CD14-positive monocyte (primary cell): ENCODE measurements at regions not wholly inside any gene's neighbourhood (a gene's known extent, or its start where the extent isn't known, plus 50 kb on each side); places are given as distances from the start of the nearest gene placed in this dataset.

ENCODE experiments used
- DNase-seq, 3 donors: peaks; one replicate each; pipeline ENCODE4 v3.0.0-alpha.2; 2011 to 2022
- H2AFZ ChIP-seq: 2 replicates; pipeline ENCODE4 v1.6.0; 2012; ENCODE audit warnings: mild to moderate bottlenecking, low read depth, low read length, inconsistent platforms; ENCODE audit not compliant: insufficient read depth, poor library complexity, severe bottlenecking
- H3K27ac ChIP-seq, 2 donors: 1 replicate in 1 of 2; 2 replicates in 1 of 2; pipeline ENCODE4 v1.5.1; 2012 to 2013; ENCODE audit warnings: low read length in 2 of 2, control low read depth in 1 of 2, inconsistent platforms in 1 of 2, low read depth in 1 of 2, mild to moderate bottlenecking in 1 of 2
- H3K27me3 ChIP-seq, 2 donors: one replicate each; pipeline versions ENCODE4 v1.6.0 to v1.6.1; 2011 to 2013; ENCODE audit warnings: low read length in 2 of 2; ENCODE audit not compliant: control insufficient read depth in 2 of 2, insufficient read depth in 2 of 2
- H3K36me3 ChIP-seq, 2 donors: replicated peaks in 1 of 2; 1 replicate in 1 of 2; 2 replicates in 1 of 2; pipeline versions ENCODE4 v1.5.1 to v1.6.1; 2012 to 2013; ENCODE audit warnings: low read length in 2 of 2, control low read depth in 1 of 2, inconsistent platforms in 1 of 2, mild to moderate bottlenecking in 1 of 2; ENCODE audit not compliant: insufficient read depth in 2 of 2, control insufficient read depth in 1 of 2
- H3K4me1 ChIP-seq, 2 donors: 1 replicate in 1 of 2; 2 replicates in 1 of 2; pipeline versions ENCODE4 v1.5.1 to v1.6.1; 2012 to 2013; ENCODE audit warnings: low read length in 2 of 2, control low read depth in 1 of 2, inconsistent platforms in 1 of 2, mild to moderate bottlenecking in 1 of 2, moderate library complexity in 1 of 2; ENCODE audit not compliant: insufficient read depth in 2 of 2, control insufficient read depth in 1 of 2
- H3K4me2 ChIP-seq: replicated peaks from 2 replicates; pipeline ENCODE3; 2012; ENCODE audit warnings: low read length, moderate library complexity, mild to moderate bottlenecking; ENCODE audit not compliant: poor library complexity, severe bottlenecking; ENCODE audit errors: extremely low read depth
- H3K4me3 ChIP-seq, 3 experiments: fragments of 200-600 bp in 1 of 3; sonication (generic) in 1 of 3; replicated peaks in 1 of 3; 1 replicate in 2 of 3; 2 replicates in 1 of 3; pipeline ENCODE4 v1.5.1; 2011 to 2013; ENCODE audit warnings: low read length in 3 of 3, mild to moderate bottlenecking in 3 of 3, control low read depth in 2 of 3, low read depth in 2 of 3, inconsistent platforms in 1 of 3, moderate library complexity in 1 of 3
- H3K79me2 ChIP-seq: 2 replicates; pipeline ENCODE4 v1.6.0; 2012; ENCODE audit warnings: mild to moderate bottlenecking, control low read depth, inconsistent platforms, low read length, moderate library complexity; ENCODE audit not compliant: insufficient read depth
- H3K9ac ChIP-seq: 2 replicates; pipeline ENCODE4 v1.6.0; 2017; ENCODE audit warnings: low read length, mild to moderate bottlenecking; ENCODE audit not compliant: insufficient read depth, poor library complexity, severe bottlenecking
- H3K9me3 ChIP-seq, 2 donors: replicated peaks in 1 of 2; 1 replicate in 1 of 2; 2 replicates in 1 of 2; pipeline versions ENCODE4 v1.5.1 to v1.6.1; 2012 to 2013; ENCODE audit warnings: low read length in 2 of 2, control low read depth in 1 of 2; ENCODE audit not compliant: control insufficient read depth in 1 of 2, insufficient read depth in 1 of 2
- H4K20me1 ChIP-seq: 2 replicates; pipeline ENCODE4 v1.6.0; 2012; ENCODE audit warnings: mild to moderate bottlenecking, low read length, control low read depth, moderate library complexity; ENCODE audit not compliant: insufficient read depth
- H3K27ac Mint-ChIP-seq, 7 donors: one replicate each; pipeline ENCODE4 v1.8.0; 2020; ENCODE audit warnings: mild to moderate bottlenecking in 7 of 7, mixed read lengths in 7 of 7, moderate library complexity in 6 of 7, inconsistent platforms in 2 of 7
- H3K27me3 Mint-ChIP-seq, 3 donors: one replicate each; pipeline ENCODE4 v1.8.0; 2021 to 2022; ENCODE audit warnings: low read depth in 3 of 3, mild to moderate bottlenecking in 3 of 3, mixed read lengths in 3 of 3, moderate library complexity in 3 of 3, inconsistent platforms in 1 of 3
- H3K36me3 Mint-ChIP-seq, 2 donors: one replicate each; pipeline ENCODE4 v1.8.0; 2020; ENCODE audit warnings: mixed read lengths in 2 of 2, inconsistent platforms in 1 of 2, mild to moderate bottlenecking in 1 of 2
- H3K4me1 Mint-ChIP-seq: one replicate; pipeline ENCODE4 v1.8.0; 2020; ENCODE audit warnings: mild to moderate bottlenecking, mixed read lengths
- H3K4me3 Mint-ChIP-seq, 2 donors: one replicate each; pipeline ENCODE4 v1.8.0; 2020; ENCODE audit warnings: mild to moderate bottlenecking in 2 of 2, mixed read lengths in 2 of 2, moderate library complexity in 1 of 2
- H3K9me3 Mint-ChIP-seq, 7 donors: one replicate each; pipeline ENCODE4 v1.8.0; 2020 to 2022; ENCODE audit warnings: mixed read lengths in 7 of 7, mild to moderate bottlenecking in 6 of 7, moderate library complexity in 6 of 7, inconsistent platforms in 2 of 7
- WGBS: methylation state at CpG from one replicate; pipeline ENCODE4 v1.1.5; 2013; ENCODE audit warnings: missing lambda C conversion rate; ENCODE audit not compliant: insufficient coverage; 5-methylcytosine and 5-hydroxymethylcytosine counted together
- intact Hi-C, 2 donors: fragments of 100-400 bp; cut with micrococcal nuclease; formaldehyde crosslinking; loops; one replicate each; pipeline versions ENCODE4 v1.15.0 to v1.15.1; 2023
- TF ChIP-seq, protein P1 (sequence below): fragments of 200-600 bp; IDR thresholded peaks from one replicate; pipeline ENCODE4 v1.8.0; 2022; ENCODE audit warnings: antibody characterized with exemption, mild to moderate bottlenecking

- no peaks in the 10 kb centered on the region for H3K79me2 ChIP-seq
- no CpG with 5 or more reads among the region's 3 CpGs for WGBS
- no peak overlapping the region for H3K27ac ChIP-seq
- TF ChIP-seq, protein P1, sequence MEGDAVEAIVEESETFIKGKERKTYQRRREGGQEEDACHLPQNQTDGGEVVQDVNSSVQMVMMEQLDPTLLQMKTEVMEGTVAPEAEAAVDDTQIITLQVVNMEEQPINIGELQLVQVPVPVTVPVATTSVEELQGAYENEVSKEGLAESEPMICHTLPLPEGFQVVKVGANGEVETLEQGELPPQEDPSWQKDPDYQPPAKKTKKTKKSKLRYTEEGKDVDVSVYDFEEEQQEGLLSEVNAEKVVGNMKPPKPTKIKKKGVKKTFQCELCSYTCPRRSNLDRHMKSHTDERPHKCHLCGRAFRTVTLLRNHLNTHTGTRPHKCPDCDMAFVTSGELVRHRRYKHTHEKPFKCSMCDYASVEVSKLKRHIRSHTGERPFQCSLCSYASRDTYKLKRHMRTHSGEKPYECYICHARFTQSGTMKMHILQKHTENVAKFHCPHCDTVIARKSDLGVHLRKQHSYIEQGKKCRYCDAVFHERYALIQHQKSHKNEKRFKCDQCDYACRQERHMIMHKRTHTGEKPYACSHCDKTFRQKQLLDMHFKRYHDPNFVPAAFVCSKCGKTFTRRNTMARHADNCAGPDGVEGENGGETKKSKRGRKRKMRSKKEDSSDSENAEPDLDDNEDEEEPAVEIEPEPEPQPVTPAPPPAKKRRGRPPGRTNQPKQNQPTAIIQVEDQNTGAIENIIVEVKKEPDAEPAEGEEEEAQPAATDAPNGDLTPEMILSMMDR = no peak
- no peak overlapping the region for H3K9ac ChIP-seq
- no peaks in the 10 kb centered on the region for H4K20me1 ChIP-seq
- no peak for DNase-seq
- H2AFZ ChIP-seq = no peak overlapping the region
- Mint-ChIP-seq H3K4me3 (no peak overlapping the region), H3K27ac (no peak overlapping the region), H3K27me3 (peaks cover 0 to 1% (median 0%) of the 10 kb centered on the region in 3 donors), H3K4me1 (no peaks in the 10 kb centered on the region), H3K9me3 (peaks cover 2 to 15% (median 11%) of the 10 kb centered on the region in 7 donors), H3K36me3 (no peaks in the 10 kb centered on the region)
- H3K4me1 ChIP-seq = no peaks in the 10 kb centered on the region
- H3K4me2 ChIP-seq = no peak overlapping the region
- intact Hi-C loops = no loop called here
- H3K9me3 ChIP-seq = peaks cover 5 to 13% of the 10 kb centered on the region in 2 donors
- no peaks in the 10 kb centered on the region for H3K36me3 ChIP-seq
- no peaks in the 10 kb centered on the region for H3K27me3 ChIP-seq
- H3K4me3 ChIP-seq = no peak overlapping the region
These were observed 240.1 kb upstream of the ZNF385D start for GRCh38 chr3:21991061-21991460.

DNA sequence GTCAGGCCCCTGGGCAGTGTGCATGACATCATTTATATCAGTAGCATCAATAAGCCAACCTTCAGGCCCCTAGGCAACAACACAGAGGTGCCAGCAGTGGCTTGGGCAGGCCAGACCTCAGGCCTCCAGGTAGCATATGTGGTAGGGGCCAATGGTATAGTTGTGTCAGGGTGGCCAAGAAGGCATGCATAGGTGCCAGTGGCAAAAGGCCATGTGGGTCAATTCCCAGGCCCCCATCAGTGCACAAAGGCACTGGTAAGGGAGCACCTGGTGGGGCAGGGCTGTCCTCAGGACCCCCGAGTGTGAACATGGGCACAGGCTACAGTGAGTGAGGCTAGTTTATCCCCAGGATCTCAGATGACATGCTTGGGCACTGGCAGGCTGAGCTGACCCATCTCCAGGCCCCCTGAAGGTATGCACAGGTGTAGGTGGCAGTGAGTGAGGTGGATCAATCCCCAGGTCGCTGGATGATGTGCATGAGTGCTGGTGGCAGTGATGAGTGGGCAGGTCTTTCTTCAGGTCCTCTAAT, 244.1 kb upstream of the ZNF385D start:
- TF ChIP-seq, protein P1 = no peak
- intact Hi-C loops = no loop called here
- Histone ChIP-seq H4K20me1 (no peaks in the 10 kb centered on the region), H3K27me3 (no peaks in the 10 kb centered on the region), H3K4me3 (no peak overlapping the region), H3K27ac (no peak overlapping the region), H3K4me2 (no peak overlapping the region), H3K79me2 (no peaks in the 10 kb centered on the region), H3K4me1 (no peaks in the 10 kb centered on the region), H2AFZ (no peak overlapping the region), H3K9ac (no peak overlapping the region), H3K36me3 (no peaks in the 10 kb centered on the region), H3K9me3 (peaks cover 8 to 19% of the 10 kb centered on the region in 2 donors)
- Mint-ChIP-seq H3K27me3 (no peaks in the 10 kb centered on the region), H3K4me3 (no peak overlapping the region), H3K9me3 (peaks cover 2 to 11% (median 4%) of the 10 kb centered on the region in 7 donors), H3K4me1 (no peaks in the 10 kb centered on the region), H3K36me3 (no peaks in the 10 kb centered on the region), H3K27ac (no peak overlapping the region)
- peak in 1 of 3 donors; percentile 1 for DNase-seq
- WGBS = 100% methylated on average over 1 of the region's 2 CpGs
